Ovary (tissue), 3 donors: ENCODE measurements at regions not wholly inside any gene's neighbourhood (a gene's known extent, or its start where the extent isn't known, plus 50 kb on each side); places are given as distances from the start of the nearest gene placed in this dataset.
"Not testable (repeated sequence)": the region's sequence is repeated elsewhere in the genome, so short reads cannot be mapped to it uniquely, and the experiment has no call there.

Experiments
- CTCF ChIP-seq, 3 donors: fragments of 450-650 bp in 2 of 3; fragments of 200-600 bp in 1 of 3; IDR thresholded peaks; one replicate each; pipeline versions ENCODE4 v1.5.1 to v1.8.0; 2016 to 2022; ENCODE audit warnings: antibody characterized with exemption in 3 of 3, mild to moderate bottlenecking in 1 of 3
- EP300 ChIP-seq: sonication (generic); formaldehyde crosslinking; IDR thresholded peaks from one replicate; pipeline ENCODE4 v1.6.1; 2017; ENCODE audit warnings: antibody characterized with exemption
- POLR2A ChIP-seq: fragments of 450-650 bp; IDR thresholded peaks from one replicate; pipeline ENCODE4 v1.6.1; 2017; ENCODE audit warnings: antibody characterized with exemption, mild to moderate bottlenecking, moderate library complexity
- donor health status: DM: no; HTN: no; CAD: no.

DNA sequence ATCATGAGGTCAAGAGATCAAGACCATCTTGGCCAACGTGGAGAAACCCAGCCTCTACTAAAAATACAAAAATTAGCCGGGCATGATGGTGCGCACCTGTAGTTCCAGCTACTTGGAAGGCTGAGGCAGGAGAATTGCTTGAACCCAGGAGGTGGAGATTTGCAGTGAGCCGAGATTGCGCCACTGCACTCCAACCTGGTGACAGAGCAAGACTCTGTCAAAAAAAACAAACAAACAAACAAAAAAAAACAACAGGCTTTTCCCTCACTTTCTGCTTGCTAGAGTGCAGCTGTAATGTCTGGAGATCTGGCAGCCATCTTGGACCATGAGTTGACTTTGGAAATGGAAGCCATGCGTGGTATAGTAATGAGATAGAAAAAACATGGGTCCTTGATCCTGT is 101.1 kb upstream of the SHB start:
- not testable (repeated sequence) for TF ChIP-seq CTCF (IDR thresholded peaks at IDR 0.05); POLR2A; EP300
